IPS-NIHi11 (cell line): ENCODE measurements at regions not wholly inside any gene's neighbourhood (a gene's known extent, or its start where the extent isn't known, plus 50 kb on each side); places are given as distances from the start of the nearest gene placed in this dataset.
"Not testable (repeated sequence)": the region's sequence is repeated elsewhere in the genome, so short reads cannot be mapped to it uniquely, and the experiment has no call there.

Experiments
- DNase-seq: peaks from one replicate; pipeline ENCODE4 v3.0.0; 2012; ENCODE audit warnings: mixed read lengths, low spot score

GRCh38 chr14:100419856-100420255 lies 96.7 kb downstream of the SLC25A47 start:
- DNase-seq = peak; percentile 64

- no peak for DNase-seq
Measured at GRCh38 chr14:100421756-100422470, 98.8 kb downstream of the SLC25A47 start.

GRCh38 chr14:100422556-100423316 lies 99.6 kb downstream of the SLC25A47 start:
- DNase-seq = no peak

GRCh38 chr14:100423317-100424010 lies 100.3 kb downstream of the SLC25A47 start:
- DNase-seq = no peak

DNA sequence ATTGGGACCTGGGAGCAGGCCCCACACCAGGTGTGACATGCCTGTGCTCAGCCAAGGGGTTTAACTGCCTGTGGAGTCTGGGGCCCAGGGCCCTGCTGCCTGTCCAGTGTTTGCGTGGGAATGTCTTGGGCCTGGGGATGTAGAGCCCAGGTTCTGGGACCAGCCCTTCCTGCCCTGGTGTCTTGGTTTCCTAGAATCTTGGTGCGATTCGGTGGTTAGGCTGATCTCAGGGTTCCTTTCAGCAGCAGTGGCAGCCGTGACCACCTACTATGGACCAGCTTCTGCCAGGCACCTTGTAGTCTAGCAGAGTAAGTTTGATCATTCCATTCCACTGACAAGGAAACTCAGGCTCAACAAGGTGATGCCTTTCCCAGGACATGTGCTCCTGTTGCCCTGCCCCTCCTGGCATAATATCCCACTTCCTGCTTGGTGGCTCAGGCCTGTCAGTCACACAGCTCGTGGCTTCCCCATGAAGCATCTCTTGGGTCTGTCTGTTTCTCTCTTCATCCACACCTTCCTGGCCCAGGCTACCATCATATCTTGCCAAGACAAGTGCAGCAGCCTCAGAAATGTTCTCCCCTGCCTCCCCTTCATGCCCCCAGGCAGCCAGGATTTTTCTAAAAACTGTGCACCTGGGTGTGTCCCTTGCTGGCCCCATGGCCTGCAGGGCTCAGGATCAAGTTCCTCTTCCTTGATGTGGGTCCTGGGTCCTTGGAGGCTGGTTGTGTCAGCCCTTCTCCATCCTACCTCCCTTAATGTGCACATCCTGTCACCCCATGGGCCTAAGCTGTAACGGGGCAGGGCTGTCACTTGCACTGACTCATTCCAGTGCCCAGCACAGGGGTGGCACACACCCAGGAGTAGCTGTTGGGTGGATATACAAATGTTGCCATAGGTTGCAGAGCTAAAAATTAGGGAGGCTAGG lies 101.6 kb downstream of the SLC25A47 start:
- no peak for DNase-seq

DNA sequence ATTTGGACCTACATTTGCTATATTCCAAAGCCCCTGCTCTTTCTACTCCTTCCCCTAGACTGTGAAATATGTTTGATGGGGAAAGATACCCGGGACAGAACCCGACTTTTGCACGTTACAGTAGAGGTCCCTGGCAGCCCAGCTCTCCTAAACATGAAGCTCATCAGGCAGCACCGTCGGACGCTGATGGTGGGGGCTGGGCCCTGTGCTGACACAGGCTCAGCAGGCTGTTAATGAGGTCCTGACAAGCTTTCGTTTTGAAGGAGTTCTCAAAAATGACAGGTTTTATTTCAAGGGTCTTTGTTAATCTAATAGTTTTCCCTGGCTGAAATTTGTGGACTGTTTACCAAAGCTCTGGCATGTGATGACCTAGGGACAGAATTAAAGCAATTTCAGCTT lies 102.3 kb downstream of the SLC25A47 start:
- DNase-seq = no peak

- DNase-seq = no peak
Measured at GRCh38 chr14:100426314-100426713, 103.2 kb downstream of the SLC25A47 start.

GRCh38 chr14:100427166-100427565 lies 104.0 kb downstream of the SLC25A47 start:
- no peak for DNase-seq

GRCh38 chr14:100428727-100429126 lies 105.6 kb downstream of the SLC25A47 start:
- no peak for DNase-seq

DNA sequence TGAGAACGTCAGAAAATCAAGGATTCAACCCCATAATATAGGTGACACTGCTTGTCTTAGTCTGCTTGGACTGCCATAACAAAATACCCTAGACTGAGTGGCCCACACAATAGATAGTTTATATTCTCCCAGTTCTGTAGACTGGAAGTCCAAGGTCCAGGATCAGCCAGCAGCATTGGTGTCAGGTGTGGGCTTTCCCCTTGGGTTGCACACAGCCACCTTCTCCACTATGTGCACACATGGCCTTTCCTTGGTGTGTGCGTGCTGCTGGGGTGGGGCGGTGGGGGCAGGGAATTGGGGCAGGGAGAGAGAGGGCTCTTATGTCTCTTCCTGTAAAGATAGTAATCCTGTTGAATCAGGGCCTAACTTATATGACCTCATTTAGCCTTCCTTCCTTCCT lies 106.4 kb downstream of the SLC25A47 start:
- no peak for DNase-seq

GRCh38 chr14:100430571-100430970 lies 107.4 kb downstream of the SLC25A47 start:
- DNase-seq = no peak

DNA sequence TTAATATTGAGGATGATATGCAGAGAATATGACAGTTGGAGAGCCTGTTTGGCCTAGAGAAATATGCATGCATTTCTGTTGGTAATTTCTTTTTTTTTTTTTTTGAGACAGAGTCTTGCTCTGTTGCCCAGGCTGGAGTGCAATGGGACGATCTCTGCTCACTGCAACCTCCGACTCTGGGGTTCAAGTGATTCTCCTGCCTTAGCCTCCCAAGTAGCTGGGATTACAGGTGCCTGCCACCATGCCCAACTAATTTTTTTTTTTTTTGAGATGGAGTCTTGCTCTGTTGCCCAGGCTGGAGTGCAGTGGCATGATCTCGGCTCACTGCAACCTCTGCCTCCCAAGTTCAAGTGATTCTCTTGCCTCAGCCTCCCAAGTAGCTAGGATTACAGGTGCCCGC lies 108.3 kb downstream of the SLC25A47 start:
- DNase-seq = not testable (repeated sequence)

DNA sequence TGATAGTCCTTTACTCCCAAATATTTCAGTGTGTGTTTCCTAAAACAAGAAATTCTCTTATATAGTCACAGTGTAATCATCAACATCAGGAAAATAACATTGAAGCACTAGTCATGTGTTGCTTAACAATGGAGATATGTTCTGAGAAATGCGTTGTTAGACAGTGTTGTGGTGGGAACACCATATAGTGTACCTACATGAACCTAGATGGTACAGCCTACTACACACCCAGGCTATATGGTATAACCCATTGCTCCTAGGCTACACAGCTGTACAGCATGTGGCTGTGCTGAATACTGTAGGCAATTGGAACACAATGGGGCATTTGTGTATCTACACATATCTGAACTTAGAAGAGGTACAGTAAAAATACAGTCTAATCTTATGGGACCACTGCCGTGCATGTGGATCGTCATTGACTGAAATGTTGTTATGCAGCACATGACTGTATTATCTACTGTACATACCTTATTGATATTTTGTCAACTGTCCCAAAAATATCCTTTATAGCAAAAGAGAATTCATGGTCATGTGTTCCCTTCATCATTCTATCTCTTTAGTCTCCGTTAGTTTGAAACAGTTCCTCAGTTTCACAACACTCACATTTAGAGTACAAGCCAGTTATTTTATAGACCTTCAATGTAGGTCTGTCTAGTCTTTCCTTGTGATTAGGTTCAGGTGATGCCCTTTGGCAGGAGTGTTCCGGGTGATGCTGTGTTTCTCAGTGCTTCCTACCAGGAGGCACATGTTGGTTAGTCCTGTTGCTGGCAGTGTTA lies 109.7 kb downstream of the SLC25A47 start:
- no peak for DNase-seq

GRCh38 chr14:100433428-100433814 lies 110.3 kb downstream of the SLC25A47 start:
- DNase-seq = no peak

GRCh38 chr14:100434033-100434601 lies 111.0 kb downstream of the SLC25A47 start:
- DNase-seq = no peak

DNA sequence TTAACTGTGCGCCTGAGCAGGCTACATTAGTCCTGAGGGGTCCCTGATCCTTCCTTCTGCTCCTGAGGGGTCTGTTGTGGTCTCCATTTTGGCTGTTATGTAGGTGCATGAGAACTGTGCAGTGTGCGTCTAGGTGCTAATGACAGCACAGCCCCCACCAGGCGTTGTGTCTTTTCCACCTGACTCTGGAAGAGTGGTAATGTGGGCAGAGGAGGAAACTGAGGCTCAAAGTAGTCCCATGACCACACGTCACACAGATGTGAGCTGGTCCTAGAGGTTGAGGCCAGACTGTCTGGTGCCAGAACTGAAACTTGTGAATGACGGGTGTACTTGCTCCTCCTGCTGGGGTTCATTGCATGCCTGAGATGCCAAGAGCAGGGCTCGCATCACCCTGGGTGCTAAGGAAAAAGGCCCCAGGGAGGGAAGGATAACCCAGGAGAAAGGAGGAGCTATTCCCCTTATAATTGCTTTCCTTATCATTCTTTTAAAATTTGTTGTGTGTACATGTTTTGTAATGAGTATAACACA lies 111.8 kb downstream of the SLC25A47 start:
- no peak for DNase-seq

- DNase-seq = no peak
Measured at GRCh38 chr14:100435459-100435858, 112.3 kb downstream of the SLC25A47 start.

DNA sequence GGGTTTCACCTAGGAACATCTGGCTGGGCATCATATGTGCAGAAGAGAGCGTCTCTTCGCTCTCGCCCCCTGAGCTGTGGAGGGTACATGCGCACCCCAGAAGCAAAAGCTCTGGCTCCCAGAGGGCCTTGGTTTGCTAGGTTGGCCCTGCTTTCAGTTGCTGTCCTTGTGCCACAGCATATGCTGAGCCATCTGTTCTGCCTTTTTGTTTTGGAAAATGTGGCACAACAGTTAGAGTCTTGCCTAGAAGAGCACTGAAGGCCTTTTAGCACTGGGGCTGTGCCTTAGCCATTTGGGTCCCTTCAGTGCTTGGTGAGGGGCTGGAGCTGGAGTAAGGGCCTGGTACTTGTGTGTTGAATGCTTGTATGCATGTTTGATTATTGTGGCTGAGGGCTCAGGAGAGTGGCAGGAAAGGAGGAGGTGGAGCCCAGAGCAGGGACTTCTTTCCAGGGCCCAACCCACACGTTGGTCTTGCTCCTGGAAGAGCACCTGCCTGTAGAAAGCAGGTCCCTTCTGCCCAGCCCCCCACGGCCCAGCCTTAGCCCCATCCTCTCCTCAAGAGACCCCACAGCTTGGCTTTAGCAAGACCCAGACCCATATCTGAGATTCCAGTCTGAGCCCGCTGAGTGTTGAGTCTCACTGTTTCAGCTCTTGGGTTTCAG lies 113.7 kb downstream of the SLC25A47 start:
- DNase-seq = no peak

- no peak for DNase-seq
Measured at GRCh38 chr14:100438271-100438670, 115.1 kb downstream of the SLC25A47 start.
